DMS 273 (cell line): ENCODE measurements at regions not wholly inside any gene's neighbourhood (a gene's known extent, or its start where the extent isn't known, plus 50 kb on each side); places are given as distances from the start of the nearest gene placed in this dataset.
A peak's percentile ranks its signal among the peaks of the same experiment; 100 is the strongest.

Experiments used
- DNase-seq: peaks from one replicate; lab custom pipeline; 2025; ENCODE audit not compliant: unreplicated experiment; lab: John Stamatoyannopoulos, UW

GRCh38 chr15:39140060-39140604, 440.7 kb upstream of the THBS1 start:
- DNase-seq, result peak; percentile 87

DNA sequence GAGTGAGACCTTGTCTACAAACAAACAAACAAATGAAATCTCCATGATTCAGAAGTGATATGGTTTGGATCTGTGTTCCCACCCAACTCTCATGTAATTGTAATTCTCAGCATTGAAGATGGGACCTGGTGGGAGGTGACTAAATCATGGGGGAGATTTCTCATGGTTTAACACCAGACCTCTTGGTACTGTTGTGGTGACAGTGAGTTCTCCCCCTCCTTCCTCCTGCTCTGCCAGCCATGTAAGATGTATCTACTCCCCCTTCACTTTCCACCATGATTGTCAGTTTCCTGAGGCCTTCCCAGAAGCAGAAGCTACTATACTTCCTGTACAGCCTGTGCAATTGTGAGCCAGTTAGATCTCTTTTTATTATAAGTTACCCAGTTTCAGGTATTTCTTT, 438.4 kb upstream of the THBS1 start:
- no peak for DNase-seq

DNA sequence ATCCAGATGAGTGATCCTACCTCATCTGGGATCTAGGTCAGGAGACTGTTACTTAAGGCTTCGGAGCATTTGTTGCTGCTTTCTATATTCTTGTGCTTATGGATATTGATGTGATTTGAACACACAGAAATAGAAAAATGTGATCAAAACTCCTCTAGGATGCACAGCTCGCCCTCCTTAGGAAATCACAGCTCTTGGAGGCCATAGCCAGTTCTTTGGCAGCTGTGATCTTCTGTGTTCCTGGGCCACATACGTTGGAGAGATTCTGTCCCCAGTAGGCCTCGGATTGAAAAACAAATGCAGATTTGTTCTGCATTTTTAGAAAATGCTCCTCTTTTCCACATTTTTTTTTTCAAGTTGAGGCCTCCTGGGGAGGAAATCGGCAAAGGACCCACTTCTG, 437.4 kb upstream of the THBS1 start:
- DNase-seq, result no peak

GRCh38 chr15:39144051-39144450, 436.8 kb upstream of the THBS1 start:
- DNase-seq, result no peak

GRCh38 chr15:39144613-39145499, 436.0 kb upstream of the THBS1 start:
- no peak for DNase-seq

DNA sequence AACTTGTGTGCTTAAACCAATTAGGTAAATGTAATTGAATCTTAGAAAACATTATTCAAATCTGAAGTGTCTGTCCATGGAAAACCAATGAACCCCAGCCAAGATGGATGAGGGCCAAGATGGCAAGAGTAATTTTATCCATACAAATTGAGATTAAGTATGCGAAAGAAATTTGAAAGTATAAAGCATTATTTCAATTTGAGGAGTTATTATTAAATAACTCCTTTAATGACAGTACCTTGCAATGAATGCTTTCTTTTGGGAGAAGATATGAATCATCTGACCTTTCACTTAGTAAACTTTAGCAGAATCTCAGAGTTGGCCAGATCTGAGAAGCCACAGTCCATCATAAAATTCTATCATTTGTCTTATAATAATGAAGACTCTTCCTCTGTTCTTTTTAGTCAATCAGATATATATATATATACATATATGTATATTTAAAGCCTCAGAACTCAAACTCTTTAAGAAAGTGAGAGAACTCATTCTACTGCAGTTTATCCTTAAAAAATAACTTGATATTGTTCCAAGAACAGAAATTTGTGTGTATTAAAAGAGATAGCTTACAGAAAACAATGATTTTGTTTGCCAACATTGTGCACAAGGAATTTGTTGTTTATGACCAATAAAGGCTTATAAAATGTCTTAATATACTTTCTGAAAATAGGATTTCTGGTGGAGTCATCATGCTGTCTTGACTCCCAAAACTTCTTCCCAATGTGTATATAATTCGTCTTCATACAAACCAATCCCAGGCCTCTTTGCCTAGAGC, 434.8 kb upstream of the THBS1 start:
- DNase-seq, result peak; percentile 19

DNA sequence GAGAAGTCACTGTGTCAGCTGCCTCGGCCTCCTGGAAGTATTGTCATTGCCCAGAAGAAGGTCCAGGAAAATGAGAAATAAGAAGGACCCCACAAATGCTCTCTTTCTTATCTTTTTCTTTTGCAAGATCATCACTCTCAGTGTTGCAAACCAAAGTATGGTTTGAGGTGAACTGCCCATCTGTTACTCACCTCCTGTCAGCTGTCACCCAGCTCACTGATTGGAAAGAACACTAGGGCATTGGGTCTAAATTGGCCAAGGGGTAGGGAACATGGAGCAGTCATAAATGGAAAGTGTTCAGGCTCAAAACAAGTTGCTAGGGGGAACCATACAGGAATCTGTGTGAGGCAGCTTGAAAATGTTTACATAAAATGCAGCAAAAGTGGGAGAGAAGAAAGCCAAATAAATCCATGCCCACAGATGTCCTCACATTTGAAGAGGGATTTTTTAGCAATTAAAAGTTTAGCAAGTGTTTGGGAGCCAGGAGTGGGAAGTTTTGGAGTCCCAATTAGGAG, 431.2 kb upstream of the THBS1 start:
- DNase-seq, result peak; percentile 69

DNA sequence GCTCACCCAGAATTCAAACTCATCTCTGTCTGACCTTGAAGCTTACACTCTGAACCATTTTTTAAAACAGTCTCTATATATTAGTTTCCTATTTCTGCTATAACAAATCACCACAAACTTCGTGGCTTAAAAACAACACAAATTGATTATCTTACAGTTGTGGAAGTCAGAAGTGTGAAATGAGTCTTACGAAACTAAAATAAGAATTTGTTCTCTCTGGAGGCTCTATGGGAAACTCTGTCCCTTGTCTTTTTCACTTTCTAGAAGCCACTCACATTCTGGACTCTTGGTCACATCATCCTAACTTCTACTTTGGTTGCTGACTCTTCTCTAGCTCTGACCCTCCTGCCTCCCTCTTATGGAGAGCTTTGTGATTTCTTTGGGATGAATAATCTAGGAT, 429.3 kb upstream of the THBS1 start:
- DNase-seq, result no peak

DNA sequence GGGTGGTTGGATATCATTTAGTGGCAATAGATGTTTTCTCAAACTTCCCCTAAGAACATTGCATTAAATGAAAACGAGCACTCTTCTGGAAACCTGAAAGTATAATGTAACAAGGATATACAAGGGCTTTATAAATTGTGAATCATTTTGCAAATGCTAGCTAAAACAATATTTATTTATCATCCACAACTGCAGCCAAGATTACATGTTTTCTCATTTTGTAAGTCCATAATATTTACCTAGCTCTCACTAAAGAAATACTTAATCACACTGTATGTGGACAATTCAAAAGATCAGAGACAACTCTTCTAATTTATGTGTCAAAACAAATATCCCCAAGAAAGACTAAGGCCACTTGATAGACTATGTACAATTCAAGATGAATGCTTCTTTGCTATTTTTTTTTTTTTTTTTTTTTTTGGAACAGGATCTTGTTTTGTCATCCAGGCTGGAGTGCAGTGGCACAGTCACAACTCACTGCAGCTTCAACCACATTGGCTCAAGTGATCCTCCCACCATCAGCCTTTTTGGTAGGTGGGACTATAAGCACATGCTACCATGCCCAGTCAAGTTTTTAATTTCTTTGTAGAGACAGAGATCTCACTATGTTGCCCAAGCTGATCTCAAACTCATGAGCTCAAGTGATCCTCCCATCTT, 427.7 kb upstream of the THBS1 start:
- DNase-seq, result no peak

GRCh38 chr15:39153716-39154115, 427.2 kb upstream of the THBS1 start:
- peak; percentile 32 for DNase-seq

GRCh38 chr15:39154227-39154638, 426.6 kb upstream of the THBS1 start:
- DNase-seq, result no peak

DNA sequence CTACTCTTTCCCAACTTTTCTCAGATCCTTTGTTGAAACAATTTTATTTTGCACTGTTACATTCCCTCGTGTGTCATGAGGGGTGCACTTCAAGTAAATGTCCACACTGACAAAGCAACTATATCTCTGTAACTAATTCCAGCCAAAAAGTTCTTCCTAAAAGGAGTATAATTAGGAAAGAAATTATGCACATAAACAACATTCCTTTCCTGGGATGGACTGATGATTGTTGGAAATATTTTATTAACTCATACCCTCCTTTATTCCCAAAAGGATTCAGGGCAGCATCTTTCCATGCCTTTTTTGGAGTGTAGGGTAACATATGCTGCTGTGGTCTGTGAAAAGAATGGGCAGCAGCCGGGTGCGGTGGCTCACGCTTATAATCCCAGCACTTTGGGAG, 426.1 kb upstream of the THBS1 start:
- DNase-seq, result no peak

DNA sequence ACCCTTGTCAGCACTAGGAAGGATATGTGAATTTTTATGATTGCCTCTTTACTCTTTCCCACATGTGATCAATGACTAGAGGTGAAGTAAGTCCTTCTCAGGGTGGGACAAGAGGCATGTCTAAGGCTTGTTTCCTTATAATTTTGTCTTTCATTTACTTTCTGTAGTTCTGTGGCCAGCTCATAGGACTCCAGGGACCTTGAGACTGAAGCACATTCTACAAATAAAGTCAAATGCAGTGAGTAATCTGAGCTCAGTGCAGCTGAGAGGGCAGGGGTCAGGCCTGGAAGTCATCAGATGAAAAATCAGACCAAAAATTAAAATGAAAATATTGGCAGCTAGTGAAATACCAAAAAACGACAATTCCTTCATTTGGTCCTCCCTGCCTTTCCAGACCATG, 424.7 kb upstream of the THBS1 start:
- DNase-seq, result no peak

- DNase-seq, result no peak
Observed at GRCh38 chr15:39156646-39157250, 424.1 kb upstream of the THBS1 start.

DNA sequence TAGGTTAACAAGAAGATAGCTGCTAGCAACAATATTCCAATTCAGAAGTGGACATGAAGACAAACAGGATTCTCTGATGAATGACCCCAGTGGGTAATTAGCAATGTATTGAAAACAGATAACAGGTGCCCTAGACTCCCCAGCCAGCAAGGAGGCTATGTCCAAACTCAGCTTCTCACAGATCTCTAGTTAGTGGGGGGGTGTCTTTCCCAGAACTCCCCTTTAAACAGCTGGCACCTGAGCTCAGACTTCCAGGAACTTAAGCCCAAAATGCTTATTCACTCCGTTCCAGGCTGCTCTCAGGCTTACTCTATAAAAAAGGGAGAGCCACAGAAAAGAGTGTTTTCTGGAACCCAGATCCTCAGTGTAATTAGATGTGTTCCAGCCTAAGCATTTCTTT, 423.0 kb upstream of the THBS1 start:
- DNase-seq, result no peak

- no peak for DNase-seq
Observed at GRCh38 chr15:39159833-39160232, 421.0 kb upstream of the THBS1 start.

DNA sequence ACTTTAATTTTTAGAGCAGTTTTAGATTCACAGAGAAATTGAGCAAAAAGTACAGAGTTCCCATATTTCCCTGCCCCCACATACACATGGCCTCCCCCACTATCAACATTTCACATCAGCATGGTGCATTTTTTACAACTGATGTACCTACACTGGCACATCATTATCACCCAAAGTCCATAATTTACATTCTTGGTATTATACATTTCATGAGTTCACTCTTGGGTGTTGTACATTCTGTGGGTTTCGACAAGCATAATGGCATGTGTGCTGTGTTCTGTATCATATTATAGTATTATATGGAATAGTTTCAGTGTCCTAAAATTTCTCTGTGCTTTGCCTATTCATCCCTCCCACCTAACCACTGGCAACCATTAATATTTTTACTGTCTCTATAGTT, 419.8 kb upstream of the THBS1 start:
- DNase-seq, result no peak

GRCh38 chr15:39165020-39165706, 415.7 kb upstream of the THBS1 start:
- no peak for DNase-seq

- no peak for DNase-seq
Observed at GRCh38 chr15:39167164-39168058, 413.5 kb upstream of the THBS1 start.
